GM12891 (cell line): ENCODE measurements at regions not wholly inside any gene's neighbourhood (a gene's known extent, or its start where the extent isn't known, plus 50 kb on each side); places are given as distances from the start of the nearest gene placed in this dataset.
"Not testable (repeated sequence)": the region's sequence is repeated elsewhere in the genome, so short reads cannot be mapped to it uniquely, and the experiment has no call there.

Experiments used
- DNase-seq: peaks from one replicate; pipeline ENCODE4 v3.0.0; 2011; ENCODE audit warnings: low spot score; ENCODE audit not compliant: insufficient read length
- FAIRE-seq: peaks from 2 replicates; lab custom pipeline; 2011; peaks lifted over from hg19 to GRCh38; lab: Jason Lieb, UNC
- PAX5 ChIP-seq: IDR thresholded peaks from 2 replicates; pipeline ENCODE4 v1.6.1; 2011; ENCODE audit warnings: low read length, moderate library complexity, mild to moderate bottlenecking; ENCODE audit not compliant: insufficient read depth, severe bottlenecking
- POLR2A ChIP-seq: IDR thresholded peaks from 2 replicates; pipeline ENCODE4 v1.6.1; 2011; ENCODE audit warnings: low read depth, low read length, control low read depth
- POLR2AphosphoS5 ChIP-seq: IDR thresholded peaks from 2 replicates; pipeline ENCODE4 v1.6.1; 2011; ENCODE audit warnings: low read depth, low read length, control low read depth
- POU2F2 ChIP-seq: IDR thresholded peaks from 2 replicates; pipeline ENCODE4 v1.6.1; 2011; ENCODE audit warnings: low read depth, mild to moderate bottlenecking, control low read depth, low read length, moderate library complexity
- SPI1 ChIP-seq: IDR thresholded peaks from 2 replicates; pipeline ENCODE4 v1.6.1; 2011; ENCODE audit warnings: low read depth, low read length, control low read depth
- TAF1 ChIP-seq: IDR thresholded peaks from 2 replicates; pipeline ENCODE4 v1.6.1; 2011; ENCODE audit warnings: low read depth, low read length, control low read depth

DNA sequence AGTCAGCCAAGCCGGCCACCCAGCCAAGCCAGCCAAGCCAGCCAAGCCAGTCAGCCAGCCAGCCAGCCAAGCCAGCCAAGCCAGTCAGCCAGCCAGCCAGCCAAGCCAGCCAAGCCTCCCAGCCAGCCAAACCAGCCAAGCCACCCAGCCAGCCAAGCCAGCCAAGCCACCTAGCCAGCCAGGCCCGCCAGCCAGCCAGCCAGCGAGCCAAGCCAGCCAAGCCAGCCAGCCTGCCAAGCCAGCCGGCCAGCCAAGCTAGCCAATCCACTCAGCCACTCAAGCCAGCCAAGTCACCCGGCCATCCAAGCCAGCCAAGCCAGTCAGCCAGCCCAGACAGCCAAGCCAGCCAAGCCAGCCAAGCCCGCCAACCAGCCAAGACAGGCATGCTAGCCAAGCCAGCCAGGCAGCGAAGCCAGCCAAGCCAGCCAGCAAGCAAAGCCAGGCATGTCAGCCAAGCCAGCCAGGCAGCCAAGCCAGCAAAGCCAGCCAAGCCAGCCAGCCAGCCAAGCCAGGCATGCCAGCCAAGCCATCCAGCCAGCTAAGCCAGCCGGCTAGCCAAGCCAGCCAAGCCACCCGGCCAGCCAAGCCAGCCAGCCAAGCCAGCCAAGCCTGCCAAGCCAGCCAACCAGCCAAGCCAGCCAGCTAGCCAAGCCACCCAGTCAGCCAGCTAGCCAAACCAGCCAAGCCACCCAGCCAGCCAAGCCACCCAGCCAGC, 351.2 kb upstream of the PLGLB2 start:
- FAIRE-seq: peak; percentile 52
- not testable (repeated sequence) for DNase-seq

GRCh38 chr2:87397276-87398065, 350.4 kb upstream of the PLGLB2 start:
- DNase-seq, FAIRE-seq: not testable (repeated sequence)

DNA sequence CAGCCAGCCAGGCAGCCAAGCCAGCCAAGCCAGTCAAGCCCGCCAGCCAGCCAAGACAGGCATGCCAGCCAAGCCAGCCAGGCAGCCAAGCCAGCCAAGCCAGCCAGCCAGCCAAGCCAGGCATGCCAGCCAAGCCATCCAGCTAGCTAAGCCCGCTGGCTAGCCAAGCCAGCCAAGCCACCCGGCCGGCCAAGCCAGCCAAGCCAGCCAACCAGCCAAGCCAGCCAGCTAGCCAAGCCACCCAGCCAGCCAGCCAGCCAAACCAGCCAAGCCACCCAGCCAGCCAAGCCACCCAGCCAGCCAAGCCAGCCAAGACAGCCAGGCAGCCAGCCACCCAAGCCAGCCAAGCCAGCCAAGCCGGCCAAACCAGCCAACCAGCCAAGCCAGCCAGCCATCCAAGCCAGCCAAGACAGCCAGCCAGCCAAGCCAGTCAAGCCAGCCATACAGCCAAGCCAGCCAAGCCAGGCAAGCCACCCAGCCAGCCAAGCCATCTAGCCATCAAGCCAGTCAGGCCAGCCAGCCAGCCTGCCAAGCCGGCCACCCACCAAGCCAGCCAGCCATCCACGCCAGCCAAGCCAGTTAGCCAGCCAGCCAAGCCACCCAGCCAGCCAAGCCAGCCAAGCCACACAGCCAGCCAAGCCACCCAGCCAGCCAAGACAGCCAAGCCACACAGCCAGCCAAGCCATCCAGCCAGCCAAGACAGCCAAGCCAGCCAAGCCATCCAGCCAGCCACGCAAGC, 349.2 kb upstream of the PLGLB2 start:
- not testable (repeated sequence) for FAIRE-seq, DNase-seq

GRCh38 chr2:87401726-87402345, 346.1 kb upstream of the PLGLB2 start:
- TF ChIP-seq SPI1 (no peak), POLR2A (no peak), POU2F2 (no peak), PAX5 (no peak), POLR2AphosphoS5 (no peak), TAF1 (no peak)
- DNase-seq: no peak

DNA sequence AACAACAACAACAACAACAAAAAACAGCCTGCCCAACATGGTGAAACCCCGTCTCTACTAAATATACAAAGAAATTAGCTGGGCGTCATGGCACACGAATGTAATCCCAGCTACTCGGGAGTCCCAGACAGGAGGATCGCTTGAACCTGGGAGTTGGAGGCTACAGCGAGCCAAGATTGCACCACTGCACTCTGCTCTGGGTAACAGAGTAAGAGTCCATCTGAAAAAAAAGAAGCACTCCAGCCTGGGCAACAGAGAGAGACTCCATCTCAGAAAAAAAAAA, 344.1 kb upstream of the PLGLB2 start:
- FAIRE-seq: no peak
- TF ChIP-seq TAF1: no peak
- no peak for TF ChIP-seq PAX5
- TF ChIP-seq SPI1: no peak
- TF ChIP-seq POLR2A: no peak
- TF ChIP-seq POU2F2: no peak
- no peak for TF ChIP-seq POLR2AphosphoS5
- no peak for DNase-seq

More at GRCh38 chr2:87401726-87402345, 346.1 kb upstream of the PLGLB2 start:
- FAIRE-seq: no peak

- FAIRE-seq, DNase-seq: not testable (repeated sequence)
These were observed 343.3 kb upstream of the PLGLB2 start for GRCh38 chr2:87404411-87405255.

DNA sequence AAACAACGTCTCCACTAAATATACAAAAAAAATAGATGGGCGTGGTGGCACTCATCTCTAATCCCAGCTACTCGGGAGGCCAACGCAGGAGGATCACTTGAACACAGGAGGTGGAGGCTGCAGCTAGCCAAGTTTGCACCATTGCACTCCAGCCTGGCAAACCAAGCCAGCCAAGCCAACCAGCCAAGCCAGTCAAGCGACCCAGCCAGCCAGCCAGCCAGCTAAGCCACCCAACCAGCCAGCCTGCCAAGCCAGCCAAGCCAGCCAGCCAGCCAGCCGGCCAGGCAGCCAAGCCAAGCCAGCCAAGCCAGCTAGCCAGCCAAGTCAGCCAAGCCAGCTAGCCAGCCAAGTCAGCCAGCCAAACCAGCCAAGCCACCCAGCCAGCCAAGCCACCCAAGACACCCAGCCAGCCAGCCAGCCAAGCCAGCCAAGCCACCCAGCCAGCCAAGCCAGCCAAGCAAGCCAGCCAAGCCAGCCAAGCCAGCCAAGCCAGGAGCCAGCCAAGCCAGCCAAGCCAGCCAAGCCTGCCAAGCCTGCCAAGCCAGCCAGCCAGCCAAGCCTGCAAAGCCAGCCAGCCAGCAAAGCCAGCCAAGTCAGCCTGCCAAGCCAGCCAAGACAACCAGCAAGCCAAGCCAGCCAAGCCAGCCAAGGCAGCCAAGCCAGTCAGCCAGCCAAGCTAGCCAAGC, 342.2 kb upstream of the PLGLB2 start:
- FAIRE-seq, DNase-seq: not testable (repeated sequence)

DNA sequence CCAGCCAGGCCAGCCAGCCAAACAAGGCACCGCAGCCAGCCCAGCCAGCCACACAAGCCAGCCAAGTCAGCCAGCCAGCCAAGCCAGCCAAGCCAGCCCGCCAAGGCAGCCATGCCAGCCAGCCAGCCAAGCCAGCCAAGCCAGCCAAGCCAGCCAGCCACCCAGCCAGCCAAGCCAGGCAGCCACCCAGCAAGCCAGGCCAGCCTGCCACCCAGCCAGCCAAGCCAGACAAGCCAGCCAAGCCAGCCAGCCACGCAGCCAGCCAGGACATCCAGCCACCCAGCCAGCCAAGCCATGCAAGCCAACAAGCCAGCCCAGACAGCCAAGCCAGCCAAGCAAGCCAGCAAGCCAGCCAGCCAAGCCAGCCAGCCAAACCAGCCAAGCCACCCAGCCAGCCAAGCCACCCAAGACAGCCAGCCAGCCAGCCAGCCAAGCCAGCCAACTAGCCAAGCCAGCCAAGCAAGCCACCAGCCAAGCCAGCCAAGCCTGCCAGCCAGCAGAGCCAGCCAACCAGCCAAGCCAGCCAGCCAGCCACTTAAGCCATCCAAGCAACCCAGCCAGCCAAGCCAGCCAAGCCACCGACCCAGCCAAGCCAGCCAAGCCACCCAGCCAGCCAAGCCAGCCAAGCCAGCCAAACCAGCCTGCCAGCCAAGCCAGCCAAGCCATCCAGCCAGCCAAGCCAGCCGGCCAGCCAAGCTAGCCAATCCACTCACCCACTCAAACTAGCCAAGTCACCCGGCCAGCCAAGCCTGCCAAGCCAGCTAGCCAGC, 341.3 kb upstream of the PLGLB2 start:
- not testable (repeated sequence) for FAIRE-seq
- peak; percentile 5 for DNase-seq

DNA sequence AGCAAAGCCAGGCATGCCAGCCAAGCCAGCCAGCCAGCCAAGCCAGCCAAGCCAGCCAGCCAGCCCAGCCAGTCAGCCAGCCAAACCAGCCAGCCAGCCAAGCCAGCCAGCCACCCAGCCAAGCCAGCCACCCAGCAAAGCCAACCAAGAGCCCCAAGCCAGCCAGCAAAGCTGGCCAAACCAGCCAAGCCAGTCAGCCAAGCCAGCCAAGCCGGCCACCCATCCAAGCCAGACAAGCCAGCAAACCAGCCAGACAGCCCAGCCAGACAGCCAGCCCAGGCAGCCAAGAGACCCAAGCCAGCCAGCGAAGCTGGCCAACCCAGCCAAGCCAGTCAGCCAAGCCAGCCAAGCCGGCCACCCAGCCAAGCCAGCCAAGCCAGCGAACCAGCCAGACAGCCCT, 338.3 kb upstream of the PLGLB2 start:
- not testable (repeated sequence) for FAIRE-seq, DNase-seq

DNA sequence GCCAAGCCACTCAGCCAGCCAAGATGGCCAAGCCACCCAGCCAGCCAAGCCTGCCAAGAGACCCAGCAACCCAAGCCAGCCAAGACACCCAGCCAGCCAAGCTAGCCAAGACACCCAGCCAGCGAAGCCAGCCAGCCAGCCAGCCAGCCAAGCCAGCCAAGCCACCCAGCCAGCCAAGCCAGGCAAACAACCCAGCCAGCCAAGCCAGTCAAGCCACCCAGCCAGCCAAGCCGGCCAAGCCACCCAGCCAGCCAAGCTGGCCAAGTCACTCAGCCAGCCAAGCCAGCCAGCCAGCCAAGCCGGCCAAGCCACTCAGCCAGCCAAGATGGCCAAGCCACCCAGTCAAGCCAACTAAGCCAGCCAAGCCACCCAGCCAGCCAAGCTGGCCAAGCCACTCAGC, 337.5 kb upstream of the PLGLB2 start:
- not testable (repeated sequence) for FAIRE-seq, DNase-seq

GRCh38 chr2:87412036-87412820, 335.7 kb upstream of the PLGLB2 start:
- DNase-seq, FAIRE-seq: not testable (repeated sequence)

GRCh38 chr2:87414331-87414730, 333.6 kb upstream of the PLGLB2 start:
- not testable (repeated sequence) for FAIRE-seq

DNA sequence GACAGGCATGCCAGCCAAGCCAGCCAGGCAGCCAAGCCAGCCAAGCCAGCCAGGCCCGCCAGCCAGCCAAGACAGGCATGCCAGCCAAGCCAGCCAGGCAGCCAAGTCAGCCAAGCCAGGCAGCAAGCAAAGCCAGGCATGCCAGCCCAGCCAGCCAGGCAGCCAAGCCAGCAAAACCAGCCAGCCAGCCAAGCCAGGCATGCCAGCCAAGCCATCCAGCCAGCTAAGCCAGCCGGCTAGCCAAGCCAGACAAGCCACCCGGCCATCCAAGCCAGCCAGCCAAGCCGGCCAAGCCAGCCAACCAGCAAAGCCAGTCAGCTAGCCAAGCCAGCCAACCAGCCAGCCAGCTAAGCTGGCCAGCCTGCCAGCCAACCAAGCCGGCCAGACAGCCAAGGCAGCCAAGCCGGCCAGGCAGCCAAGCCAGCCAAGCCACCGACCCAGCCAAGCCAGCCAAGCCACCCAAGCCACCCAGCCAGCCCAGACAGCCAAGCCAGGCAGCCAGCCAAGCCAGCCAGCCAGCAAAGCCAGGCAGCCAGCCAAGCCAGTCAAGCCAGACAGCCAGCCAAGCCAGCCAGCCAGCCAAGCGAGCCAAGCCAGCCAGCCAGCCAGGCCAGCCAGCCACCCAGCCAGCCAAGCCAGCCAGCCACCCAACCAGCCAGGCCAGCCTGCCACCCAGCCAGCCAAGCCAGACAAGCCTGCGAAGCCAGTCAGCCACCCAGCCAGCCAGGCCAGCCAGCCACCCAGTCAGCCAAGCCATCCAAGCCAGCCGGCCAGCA, 332.9 kb upstream of the PLGLB2 start:
- DNase-seq: not testable (repeated sequence)
- peak; percentile 56 for FAIRE-seq

More at GRCh38 chr2:87414331-87414730, 333.6 kb upstream of the PLGLB2 start:
- not testable (repeated sequence) for DNase-seq
